Right lobe of liver (tissue), 4 donors: ENCODE measurements at regions not wholly inside any gene's neighbourhood (a gene's known extent, or its start where the extent isn't known, plus 50 kb on each side); places are given as distances from the start of the nearest gene placed in this dataset.
"Not testable (repeated sequence)": the region's sequence is repeated elsewhere in the genome, so short reads cannot be mapped to it uniquely, and the experiment has no call there.

Source experiments
- CTCF ChIP-seq, 4 donors: fragments of 200-600 bp in 3 of 4; fragments of 450-650 bp in 1 of 4; IDR thresholded peaks; one replicate each; pipeline versions ENCODE4 v1.5.1 to v1.8.0; 2016 to 2022; ENCODE audit warnings: antibody characterized with exemption in 4 of 4, mild to moderate bottlenecking in 2 of 4
- POLR2A ChIP-seq: fragments of 450-650 bp; IDR thresholded peaks from one replicate; pipeline ENCODE4 v1.6.1; 2017; ENCODE audit warnings: antibody characterized with exemption, mild to moderate bottlenecking
- donor health status: DM: no; HTN: no; CAD: no.
- donor health status: DM: no; HTN: no; CAD: no.
- donor health status: DM: no; HTN: yes; CAD: no.

GRCh38 chr7:65260673-65261072 is 113.0 kb upstream of the ZNF92 start:
- TF ChIP-seq CTCF (IDR thresholded peaks at IDR 0.05); POLR2A: not testable (repeated sequence)
